ENCODE measurements at regions not wholly inside any gene's neighbourhood (a gene's known extent, or its start where the extent isn't known, plus 50 kb on each side); places are given as distances from the start of the nearest gene placed in this dataset.

DNA sequence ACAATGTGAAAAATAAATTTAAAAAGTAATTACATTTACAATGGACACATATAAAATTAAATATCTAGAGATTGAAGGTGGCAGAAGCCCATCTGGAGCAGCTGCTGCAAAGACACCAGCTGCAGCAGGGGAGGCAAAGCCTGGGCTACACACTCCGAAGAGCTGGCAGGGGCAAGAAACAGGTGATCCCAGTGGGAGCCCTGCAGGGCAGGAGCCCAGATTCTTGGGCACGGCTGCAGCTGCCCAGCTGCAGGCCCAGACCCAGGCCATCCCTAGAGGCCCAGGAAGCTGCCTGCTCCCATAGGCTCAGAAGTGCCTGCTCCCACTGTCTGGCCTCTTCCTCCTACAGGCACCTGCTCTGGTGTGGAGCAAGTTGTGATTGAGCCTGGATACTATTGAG lies 1547.9 kb upstream of the SPRY2 start:
- Histone ChIP-seq H3K27ac (ENCODE audit: low read depth in 1 of 2, low read length in 2 of 2) (no peak overlapping the region), H4K20me1 (ENCODE audit: insufficient read depth, low read length) (no peaks in the 10 kb centered on the region), H2AFZ (ENCODE audit: insufficient read depth, low read depth, low read length, poor library complexity, severe bottlenecking) (no peak overlapping the region), H3K4me1 (ENCODE audit: control insufficient read depth in 1 of 2, insufficient read depth in 2 of 2, low read length in 2 of 2) (no peaks in the 10 kb centered on the region), H3K4me3 (replicated peaks in 1 of 3; ENCODE audit: low read depth in 2 of 3, low read length in 3 of 3) (no peak overlapping the region), H3K9ac (ENCODE audit: insufficient read depth, low read length, poor library complexity, severe bottlenecking) (no peak overlapping the region), H3K79me2 (ENCODE audit: insufficient read depth, low read length) (no peaks in the 10 kb centered on the region), H3K9me3 (replicated peaks in 1 of 2; ENCODE audit: control insufficient read depth in 1 of 2, insufficient read depth in 1 of 2, low read length in 2 of 2) (peaks cover 19 to 21% of the 10 kb centered on the region in 2 donors), H3K36me3 (replicated peaks in 1 of 2; ENCODE audit: control insufficient read depth in 1 of 2, insufficient read depth in 2 of 2, low read length in 2 of 2) (no peaks in the 10 kb centered on the region), H3K27me3 (ENCODE audit: control insufficient read depth in 2 of 2, insufficient read depth in 2 of 2, low read length in 2 of 2) (no peaks in the 10 kb centered on the region), H3K4me2 (replicated peaks; ENCODE audit: extremely low read depth, low read length, poor library complexity, severe bottlenecking) (no peak overlapping the region)
- Mint-ChIP-seq H3K9me3 (peaks cover 1 to 14% (median 8%) of the 10 kb centered on the region in 7 donors), H3K4me3 (no peak overlapping the region), H3K36me3 (no peaks in the 10 kb centered on the region), H3K27ac (no peak overlapping the region), H3K4me1 (no peaks in the 10 kb centered on the region), H3K27me3 (ENCODE audit: low read depth in 3 of 3) (no peaks in the 10 kb centered on the region)
- DNase-seq = no peak
- intact Hi-C loops (cut with micrococcal nuclease) = no loop called here
- 88% methylated on average over 2 of the region's 2 CpGs for WGBS (ENCODE audit: insufficient coverage)
- TF ChIP-seq, protein P1, sequence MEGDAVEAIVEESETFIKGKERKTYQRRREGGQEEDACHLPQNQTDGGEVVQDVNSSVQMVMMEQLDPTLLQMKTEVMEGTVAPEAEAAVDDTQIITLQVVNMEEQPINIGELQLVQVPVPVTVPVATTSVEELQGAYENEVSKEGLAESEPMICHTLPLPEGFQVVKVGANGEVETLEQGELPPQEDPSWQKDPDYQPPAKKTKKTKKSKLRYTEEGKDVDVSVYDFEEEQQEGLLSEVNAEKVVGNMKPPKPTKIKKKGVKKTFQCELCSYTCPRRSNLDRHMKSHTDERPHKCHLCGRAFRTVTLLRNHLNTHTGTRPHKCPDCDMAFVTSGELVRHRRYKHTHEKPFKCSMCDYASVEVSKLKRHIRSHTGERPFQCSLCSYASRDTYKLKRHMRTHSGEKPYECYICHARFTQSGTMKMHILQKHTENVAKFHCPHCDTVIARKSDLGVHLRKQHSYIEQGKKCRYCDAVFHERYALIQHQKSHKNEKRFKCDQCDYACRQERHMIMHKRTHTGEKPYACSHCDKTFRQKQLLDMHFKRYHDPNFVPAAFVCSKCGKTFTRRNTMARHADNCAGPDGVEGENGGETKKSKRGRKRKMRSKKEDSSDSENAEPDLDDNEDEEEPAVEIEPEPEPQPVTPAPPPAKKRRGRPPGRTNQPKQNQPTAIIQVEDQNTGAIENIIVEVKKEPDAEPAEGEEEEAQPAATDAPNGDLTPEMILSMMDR (IDR thresholded peaks at IDR 0.05) = no peak

DNA sequence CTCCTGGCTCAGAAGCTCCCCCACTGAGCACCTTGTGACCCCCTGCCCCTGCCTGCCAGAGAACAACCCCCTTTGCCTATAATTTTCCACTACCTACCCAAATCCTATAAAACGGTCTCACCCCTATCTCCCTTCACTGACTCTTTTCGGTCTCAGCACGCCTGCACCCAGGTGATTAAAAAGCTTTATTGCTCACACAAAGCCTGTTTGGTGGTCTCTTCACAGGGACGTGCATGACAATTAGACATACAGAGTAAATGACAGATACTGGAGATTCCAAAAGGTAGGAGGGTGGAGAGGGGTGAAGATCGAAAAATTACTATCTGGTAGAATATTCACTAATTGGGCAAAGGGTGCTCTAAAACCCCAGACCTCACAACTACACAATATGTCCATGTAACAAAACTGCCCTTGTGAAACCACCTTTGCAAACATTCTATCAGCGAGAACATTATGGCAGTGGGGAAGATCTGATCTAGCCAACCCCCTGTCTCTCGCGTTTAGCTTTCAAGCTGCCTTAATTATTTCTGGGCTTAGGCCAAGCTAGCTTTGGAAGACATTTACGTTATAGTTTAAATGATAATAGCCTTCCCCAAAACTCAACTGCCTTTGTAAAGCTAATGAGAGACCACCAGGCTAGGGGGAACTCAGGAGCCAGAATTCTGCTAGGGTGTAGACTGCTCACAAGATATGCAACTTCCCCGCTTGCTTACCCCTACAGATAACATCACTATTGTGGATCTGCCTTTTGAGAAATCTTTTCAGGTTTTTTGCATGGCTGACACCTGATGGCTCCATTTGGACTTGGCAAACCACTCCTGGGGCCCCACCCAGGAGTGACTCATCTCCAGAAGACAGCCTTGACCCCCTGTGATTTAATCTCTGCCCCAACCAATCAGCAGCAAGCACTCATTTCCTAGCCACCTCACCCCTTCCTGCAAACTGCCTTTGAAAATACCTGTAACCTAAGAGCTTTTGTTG lies 1534.0 kb upstream of the SPRY2 start:
- Histone ChIP-seq H3K27ac (ENCODE audit: low read depth in 1 of 2, low read length in 2 of 2) (no peak overlapping the region), H3K36me3 (replicated peaks in 1 of 2; ENCODE audit: control insufficient read depth in 1 of 2, insufficient read depth in 2 of 2, low read length in 2 of 2) (no peaks in the 10 kb centered on the region), H3K9ac (ENCODE audit: insufficient read depth, low read length, poor library complexity, severe bottlenecking) (no peak overlapping the region), H3K4me2 (replicated peaks; ENCODE audit: extremely low read depth, low read length, poor library complexity, severe bottlenecking) (no peak overlapping the region), H3K27me3 (ENCODE audit: control insufficient read depth in 2 of 2, insufficient read depth in 2 of 2, low read length in 2 of 2) (no peaks in the 10 kb centered on the region), H2AFZ (ENCODE audit: insufficient read depth, low read depth, low read length, poor library complexity, severe bottlenecking) (no peak overlapping the region), H3K79me2 (ENCODE audit: insufficient read depth, low read length) (no peaks in the 10 kb centered on the region), H3K4me3 (replicated peaks in 1 of 3; ENCODE audit: low read depth in 2 of 3, low read length in 3 of 3) (no peak overlapping the region), H4K20me1 (ENCODE audit: insufficient read depth, low read length) (no peaks in the 10 kb centered on the region), H3K4me1 (ENCODE audit: control insufficient read depth in 1 of 2, insufficient read depth in 2 of 2, low read length in 2 of 2) (no peaks in the 10 kb centered on the region), H3K9me3 (replicated peaks in 1 of 2; ENCODE audit: control insufficient read depth in 1 of 2, insufficient read depth in 1 of 2, low read length in 2 of 2) (no peaks in the 10 kb centered on the region)
- Mint-ChIP-seq H3K27ac (no peak overlapping the region), H3K9me3 (peaks cover 0 to 4% (median 1%) of the 10 kb centered on the region in 7 donors), H3K27me3 (ENCODE audit: low read depth in 3 of 3) (no peaks in the 10 kb centered on the region), H3K4me3 (no peak overlapping the region), H3K4me1 (no peaks in the 10 kb centered on the region), H3K36me3 (no peaks in the 10 kb centered on the region)
- TF ChIP-seq, protein P1 (IDR thresholded peaks at IDR 0.05) = no peak
- intact Hi-C loops (cut with micrococcal nuclease) = no loop called here
- 70% methylated on average over 4 of the region's 10 CpGs for WGBS (ENCODE audit: insufficient coverage)
- no peak for DNase-seq

All from CD14-positive monocyte (primary cell).